Panc1 (cell line): ENCODE measurements at regions not wholly inside any gene's neighbourhood (a gene's known extent, or its start where the extent isn't known, plus 50 kb on each side); places are given as distances from the start of the nearest gene placed in this dataset.

Source experiments
- ATAC-seq: fragments of 200-7000 bp; cut with Tn5 transposase; 2 replicates; pipeline ENCODE4 v1.9.1; 2020; ENCODE audit warnings: mild to moderate bottlenecking, moderate library complexity
- BruUV-seq: library from RNA; stranded (reverse); fragments of 400-500 nt; replicated peaks from 2 replicates; lab custom pipeline; 2021; lab: Mats Ljungman, UMichigan
- CTCF ChIA-PET: fragments of 300-600 bp; sonication (Branson Sonifier 250); formaldehyde crosslinking; loops from one replicate; lab custom pipeline; 2022; ENCODE audit warnings: antibody characterized with exemption; lab: Charles Lee
- POLR2A ChIA-PET: fragments of 300-600 bp; sonication (Branson Sonifier 250); formaldehyde crosslinking; loops from one replicate; lab custom pipeline; 2022; ENCODE audit warnings: antibody characterized with exemption; lab: Charles Lee
- DNase-seq: peaks from one replicate; pipeline ENCODE4 v3.0.0-alpha.2; 2010; ENCODE audit warnings: low read depth, low spot score
- H3K27ac ChIP-seq: 2 replicates; pipeline ENCODE4 v1.5.1; 2011; ENCODE audit warnings: mild to moderate bottlenecking, low read length, inconsistent platforms
- H3K27me3 ChIP-seq: fragments of 200-500 bp; sonication (Bioruptor generic); 2 replicates; pipeline ENCODE4 v1.6.0; 2014; ENCODE audit warnings: low read length, inconsistent platforms; ENCODE audit not compliant: control insufficient read depth, insufficient read depth
- H3K36me3 ChIP-seq: fragments of 200-500 bp; sonication (Bioruptor generic); 2 replicates; pipeline ENCODE4 v1.5.1; 2014; ENCODE audit warnings: inconsistent platforms, mild to moderate bottlenecking, low read length, moderate library complexity; ENCODE audit not compliant: control insufficient read depth, insufficient read depth
- H3K4me1 ChIP-seq: 2 replicates; pipeline ENCODE4 v1.5.1; 2011; ENCODE audit warnings: inconsistent platforms, mild to moderate bottlenecking, low read length, moderate library complexity; ENCODE audit not compliant: control insufficient read depth, insufficient read depth
- H3K4me3 ChIP-seq, 2 experiments: 2 replicates each; pipeline ENCODE4 v1.5.1; 2011 to 2012; ENCODE audit warnings: low read depth in 2 of 2, low read length in 2 of 2, mild to moderate bottlenecking in 2 of 2, inconsistent platforms in 1 of 2, moderate library complexity in 1 of 2
- H3K9me3 ChIP-seq: fragments of 200-500 bp; sonication (Bioruptor generic); 2 replicates; pipeline ENCODE4 v1.5.1; 2014; ENCODE audit warnings: low read depth, mild to moderate bottlenecking, inconsistent platforms, low read length, moderate library complexity; ENCODE audit not compliant: control insufficient read depth, insufficient read depth
- POLR2AphosphoS5 ChIP-seq: IDR thresholded peaks from 2 replicates; pipeline ENCODE4 v1.6.1; 2012; ENCODE audit warnings: mild to moderate bottlenecking, low read depth, low read length, moderate library complexity
- SIN3A ChIP-seq: IDR thresholded peaks from 2 replicates; pipeline ENCODE4 v1.6.1; 2012; ENCODE audit warnings: low read depth, mild to moderate bottlenecking, low read length, moderate library complexity, borderline replicate concordance; ENCODE audit not compliant: insufficient read depth
- TCF7L2 ChIP-seq: IDR thresholded peaks from 2 replicates; pipeline ENCODE4 v1.6.1; 2011; ENCODE audit warnings: mild to moderate bottlenecking, low read depth, low read length, inconsistent platforms
- in situ Hi-C: cut with HindIII; loops from 2 replicates; pipeline ENCODE4 v1.10.0; 2016; ENCODE audit warnings: low sequenced_read_pairs, low pct_unique_long_range_greater_than_20kb
- intact Hi-C: fragments of 100-400 bp; cut with micrococcal nuclease; formaldehyde crosslinking; loops from one replicate; pipeline ENCODE4 v1.10.0; 2022; ENCODE audit not compliant: unreplicated experiment
- TF ChIP-seq, protein P1 (sequence below): fragments of 450-650 bp; IDR thresholded peaks from 2 replicates; pipeline ENCODE4 v1.5.1; 2017; ENCODE audit warnings: mild to moderate bottlenecking
- TF ChIP-seq, protein P2 (sequence below), 2 experiments: IDR thresholded peaks; 2 replicates each; pipeline ENCODE4 v1.6.1; 2011 to 2012; ENCODE audit warnings: low read depth in 2 of 2, control low read depth in 1 of 2, low read length in 1 of 2, mild to moderate bottlenecking in 1 of 2, moderate library complexity in 1 of 2; ENCODE audit not compliant: insufficient read depth in 1 of 2

DNA sequence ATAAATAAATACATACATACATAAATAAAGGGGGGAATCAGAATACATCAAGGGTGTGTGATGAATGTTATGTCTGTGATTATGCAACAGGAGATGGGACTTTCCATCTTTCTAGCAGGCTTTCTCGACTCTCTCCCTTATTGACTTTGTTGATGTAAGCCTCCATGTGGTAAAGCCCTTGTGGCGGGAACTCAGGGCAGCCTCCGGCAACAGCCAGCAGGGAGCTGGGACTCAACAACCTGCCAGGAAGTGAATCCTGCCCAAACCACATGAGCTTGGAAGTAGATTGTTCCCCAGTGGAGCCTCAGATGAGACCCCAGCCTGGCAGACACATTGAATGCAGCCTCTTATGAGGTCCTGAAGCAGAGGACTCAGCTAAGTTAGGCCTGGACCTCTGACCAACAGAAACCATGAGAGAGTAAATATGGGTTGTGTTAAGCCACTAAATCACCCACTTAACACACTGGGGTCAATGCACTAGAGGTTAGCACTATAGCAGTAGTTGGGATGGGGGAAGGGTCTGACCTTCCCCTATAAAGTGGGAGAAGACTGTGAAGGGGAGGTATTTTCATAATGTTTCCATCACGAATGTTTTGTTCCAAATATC lies 104.0 kb downstream of the JCAD start:
- no peaks in the 10 kb centered on the region for H3K36me3 ChIP-seq
- H3K27me3 ChIP-seq: no peaks in the 10 kb centered on the region
- in situ Hi-C loops: no loop called here
- intact Hi-C loops: no loop called here
- H3K4me1 ChIP-seq: no peaks in the 10 kb centered on the region
- DNase-seq (no peak), ATAC-seq (no peak)
- TF ChIP-seq, protein P1, sequence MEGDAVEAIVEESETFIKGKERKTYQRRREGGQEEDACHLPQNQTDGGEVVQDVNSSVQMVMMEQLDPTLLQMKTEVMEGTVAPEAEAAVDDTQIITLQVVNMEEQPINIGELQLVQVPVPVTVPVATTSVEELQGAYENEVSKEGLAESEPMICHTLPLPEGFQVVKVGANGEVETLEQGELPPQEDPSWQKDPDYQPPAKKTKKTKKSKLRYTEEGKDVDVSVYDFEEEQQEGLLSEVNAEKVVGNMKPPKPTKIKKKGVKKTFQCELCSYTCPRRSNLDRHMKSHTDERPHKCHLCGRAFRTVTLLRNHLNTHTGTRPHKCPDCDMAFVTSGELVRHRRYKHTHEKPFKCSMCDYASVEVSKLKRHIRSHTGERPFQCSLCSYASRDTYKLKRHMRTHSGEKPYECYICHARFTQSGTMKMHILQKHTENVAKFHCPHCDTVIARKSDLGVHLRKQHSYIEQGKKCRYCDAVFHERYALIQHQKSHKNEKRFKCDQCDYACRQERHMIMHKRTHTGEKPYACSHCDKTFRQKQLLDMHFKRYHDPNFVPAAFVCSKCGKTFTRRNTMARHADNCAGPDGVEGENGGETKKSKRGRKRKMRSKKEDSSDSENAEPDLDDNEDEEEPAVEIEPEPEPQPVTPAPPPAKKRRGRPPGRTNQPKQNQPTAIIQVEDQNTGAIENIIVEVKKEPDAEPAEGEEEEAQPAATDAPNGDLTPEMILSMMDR: no peak
- TF ChIP-seq SIN3A: no peak
- TF ChIP-seq POLR2AphosphoS5: no peak
- TF ChIP-seq TCF7L2: no peak
- TF ChIP-seq, protein P2, sequence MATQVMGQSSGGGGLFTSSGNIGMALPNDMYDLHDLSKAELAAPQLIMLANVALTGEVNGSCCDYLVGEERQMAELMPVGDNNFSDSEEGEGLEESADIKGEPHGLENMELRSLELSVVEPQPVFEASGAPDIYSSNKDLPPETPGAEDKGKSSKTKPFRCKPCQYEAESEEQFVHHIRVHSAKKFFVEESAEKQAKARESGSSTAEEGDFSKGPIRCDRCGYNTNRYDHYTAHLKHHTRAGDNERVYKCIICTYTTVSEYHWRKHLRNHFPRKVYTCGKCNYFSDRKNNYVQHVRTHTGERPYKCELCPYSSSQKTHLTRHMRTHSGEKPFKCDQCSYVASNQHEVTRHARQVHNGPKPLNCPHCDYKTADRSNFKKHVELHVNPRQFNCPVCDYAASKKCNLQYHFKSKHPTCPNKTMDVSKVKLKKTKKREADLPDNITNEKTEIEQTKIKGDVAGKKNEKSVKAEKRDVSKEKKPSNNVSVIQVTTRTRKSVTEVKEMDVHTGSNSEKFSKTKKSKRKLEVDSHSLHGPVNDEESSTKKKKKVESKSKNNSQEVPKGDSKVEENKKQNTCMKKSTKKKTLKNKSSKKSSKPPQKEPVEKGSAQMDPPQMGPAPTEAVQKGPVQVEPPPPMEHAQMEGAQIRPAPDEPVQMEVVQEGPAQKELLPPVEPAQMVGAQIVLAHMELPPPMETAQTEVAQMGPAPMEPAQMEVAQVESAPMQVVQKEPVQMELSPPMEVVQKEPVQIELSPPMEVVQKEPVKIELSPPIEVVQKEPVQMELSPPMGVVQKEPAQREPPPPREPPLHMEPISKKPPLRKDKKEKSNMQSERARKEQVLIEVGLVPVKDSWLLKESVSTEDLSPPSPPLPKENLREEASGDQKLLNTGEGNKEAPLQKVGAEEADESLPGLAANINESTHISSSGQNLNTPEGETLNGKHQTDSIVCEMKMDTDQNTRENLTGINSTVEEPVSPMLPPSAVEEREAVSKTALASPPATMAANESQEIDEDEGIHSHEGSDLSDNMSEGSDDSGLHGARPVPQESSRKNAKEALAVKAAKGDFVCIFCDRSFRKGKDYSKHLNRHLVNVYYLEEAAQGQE (IDR thresholded peaks at IDR 0.05; ENCODE audit: insufficient read depth in 1 of 2, low read depth in 2 of 2, low read length in 1 of 2): no peak
- ChIA-PET CTCF (no interaction called here), POLR2A (no interaction called here)
- H3K4me3 ChIP-seq: no peak overlapping the region
- H3K27ac ChIP-seq: no peak overlapping the region
- no peaks in the 10 kb centered on the region for H3K9me3 ChIP-seq
- no TSS peak for BruUV-seq

DNA sequence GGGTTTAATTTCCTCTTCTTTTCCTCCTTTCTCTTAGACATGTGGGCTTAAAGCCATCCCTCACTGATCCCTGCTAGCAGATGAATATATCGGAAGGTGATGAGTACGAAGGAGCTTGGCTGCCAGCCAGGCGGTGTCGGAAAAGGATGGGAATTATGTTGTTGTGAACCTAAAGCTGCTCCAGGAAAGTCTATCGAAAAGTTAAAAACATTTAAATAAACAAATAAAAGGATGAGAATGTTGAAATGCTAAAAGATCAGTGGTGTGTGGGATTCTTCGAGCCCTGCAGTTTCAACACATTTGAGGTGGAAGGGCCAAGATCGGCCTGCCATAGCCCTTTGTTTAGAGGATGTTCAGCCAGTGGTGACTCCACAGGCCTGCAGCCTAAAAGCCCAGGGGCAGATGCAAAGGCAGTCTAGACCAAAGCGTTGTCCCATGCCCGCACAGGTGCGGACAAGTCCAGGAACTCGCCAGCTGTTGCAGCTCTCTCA lies 107.9 kb downstream of the JCAD start:
- Histone ChIP-seq H3K27ac (no peak overlapping the region), H3K36me3 (no peaks in the 10 kb centered on the region), H3K4me3 (no peak overlapping the region), H3K9me3 (no peaks in the 10 kb centered on the region), H3K27me3 (no peaks in the 10 kb centered on the region), H3K4me1 (no peaks in the 10 kb centered on the region)
- no peak for TF ChIP-seq POLR2AphosphoS5
- intact Hi-C loops: no loop called here
- DNase-seq (no peak), ATAC-seq (no peak)
- in situ Hi-C loops: no loop called here
- BruUV-seq: no TSS peak
- ChIA-PET CTCF (interaction anchor here (0.6 kb wide), 1 partner anchor 564 kb away, joined by 4 read pairs; no protein-coding TSS in a partner anchor), POLR2A (no interaction called here)

DNA sequence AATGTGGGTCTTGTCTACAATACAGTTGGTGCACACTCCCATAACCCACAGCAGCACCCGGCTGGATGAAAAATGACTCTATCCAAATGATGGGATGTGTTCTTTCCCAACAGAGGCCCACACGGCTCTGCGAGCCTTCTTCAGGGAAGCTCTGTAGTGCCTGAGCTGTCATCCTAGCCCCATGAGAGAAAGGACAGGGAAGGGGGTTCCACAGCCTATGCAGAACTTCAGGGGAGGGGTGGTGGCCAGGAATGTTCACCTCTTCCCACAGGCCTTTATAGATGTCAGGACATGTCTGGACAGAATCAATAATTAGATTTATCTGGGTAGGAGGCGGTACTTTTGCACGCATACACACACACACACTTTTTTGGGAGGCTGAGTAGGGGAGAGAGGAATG lies 109.0 kb downstream of the JCAD start:
- BruUV-seq: no TSS peak
- in situ Hi-C loops: no loop called here
- Histone ChIP-seq H3K27me3 (no peaks in the 10 kb centered on the region), H3K4me3 (no peak overlapping the region), H3K27ac (no peak overlapping the region), H3K9me3 (no peaks in the 10 kb centered on the region), H3K36me3 (no peaks in the 10 kb centered on the region), H3K4me1 (no peaks in the 10 kb centered on the region)
- ChIA-PET POLR2A (no interaction called here), CTCF (interaction anchor here (0.6 kb wide), 1 partner anchor 334 kb away, joined by 9 read pairs; no protein-coding TSS in a partner anchor)
- intact Hi-C loops: no loop called here
- no peak for ATAC-seq
- no peak for TF ChIP-seq TCF7L2
- no peak for DNase-seq
